Astrocyte (in vitro differentiated cells and primary cell): ENCODE measurements at regions not wholly inside any gene's neighbourhood (a gene's known extent, or its start where the extent isn't known, plus 50 kb on each side); places are given as distances from the start of the nearest gene placed in this dataset.
A peak's percentile ranks its signal among the peaks of the same experiment; 100 is the strongest.

Source experiments
- DNase-seq: peaks from one replicate; pipeline ENCODE4 v3.0.0-alpha.2; 2010; ENCODE audit warnings: low read depth
- FAIRE-seq: peaks from 2 replicates; lab custom pipeline; 2011; peaks lifted over from hg19 to GRCh38; lab: Jason Lieb, UNC
- H2AFZ ChIP-seq: 2 replicates; pipeline ENCODE4 v1.6.0; 2012; ENCODE audit warnings: low read depth, low read length, inconsistent platforms
- H3K27ac ChIP-seq: 2 replicates; pipeline ENCODE4 v1.5.1; 2011; ENCODE audit warnings: low read depth, low read length, inconsistent platforms
- H3K27me3 ChIP-seq: 2 replicates; pipeline ENCODE4 v1.6.0; 2011; ENCODE audit warnings: low read length, inconsistent platforms; ENCODE audit not compliant: insufficient read depth
- H3K36me3 ChIP-seq: 2 replicates; pipeline ENCODE4 v1.5.1; 2011; ENCODE audit warnings: low read length, inconsistent platforms; ENCODE audit not compliant: insufficient read depth
- H3K4me1 ChIP-seq: 2 replicates; pipeline ENCODE4 v1.5.1; 2011; ENCODE audit warnings: low read length, inconsistent platforms; ENCODE audit not compliant: insufficient read depth
- H3K4me2 ChIP-seq: 2 replicates; pipeline ENCODE4 v1.6.0; 2012; ENCODE audit warnings: low read length, inconsistent platforms
- H3K4me3 ChIP-seq: 2 replicates; pipeline ENCODE4 v1.5.1; 2011; ENCODE audit warnings: low read depth, mild to moderate bottlenecking, low read length, inconsistent platforms; ENCODE audit not compliant: insufficient read depth
- H3K79me2 ChIP-seq: 2 replicates; pipeline ENCODE4 v1.6.0; 2012; ENCODE audit warnings: mild to moderate bottlenecking, low read length, inconsistent platforms; ENCODE audit not compliant: insufficient read depth
- H3K9ac ChIP-seq: 2 replicates; pipeline ENCODE4 v1.6.0; 2012; ENCODE audit warnings: mild to moderate bottlenecking, low read length, inconsistent platforms
- H3K9me3 ChIP-seq: 2 replicates; pipeline ENCODE4 v1.5.1; 2012; ENCODE audit warnings: low read depth, mild to moderate bottlenecking, low read length, inconsistent platforms; ENCODE audit not compliant: insufficient read depth
- H4K20me1 ChIP-seq: 2 replicates; pipeline ENCODE4 v1.6.0; 2012; ENCODE audit warnings: low read length, inconsistent platforms; ENCODE audit not compliant: insufficient read depth
- H3K27ac Mint-ChIP-seq: one replicate; pipeline ENCODE4 v1.8.0; 2021; ENCODE audit warnings: mild to moderate bottlenecking, mixed read lengths; ENCODE audit not compliant: unreplicated experiment
- H3K27me3 Mint-ChIP-seq: one replicate; pipeline ENCODE4 v1.8.0; 2021; ENCODE audit warnings: low read depth, mixed read lengths; ENCODE audit not compliant: unreplicated experiment
- H3K36me3 Mint-ChIP-seq: one replicate; pipeline ENCODE4 v1.8.0; 2021; ENCODE audit warnings: low read depth, mixed read lengths; ENCODE audit not compliant: unreplicated experiment
- H3K4me1 Mint-ChIP-seq: one replicate; pipeline ENCODE4 v1.8.0; 2021; ENCODE audit warnings: low read depth, mixed read lengths; ENCODE audit not compliant: unreplicated experiment
- H3K4me3 Mint-ChIP-seq: one replicate; pipeline ENCODE4 v1.8.0; 2021; ENCODE audit warnings: mild to moderate bottlenecking, moderate library complexity, mixed read lengths; ENCODE audit not compliant: unreplicated experiment
- H3K9me3 Mint-ChIP-seq: one replicate; pipeline ENCODE4 v1.8.0; 2021; ENCODE audit warnings: mild to moderate bottlenecking, mixed read lengths; ENCODE audit not compliant: unreplicated experiment
- CTCF ChIP-seq: IDR thresholded peaks from 2 replicates; pipeline ENCODE4 v1.5.1; 2011; ENCODE audit warnings: low read depth, mild to moderate bottlenecking, inconsistent platforms, low read length, moderate library complexity; ENCODE audit not compliant: insufficient read depth
- EZH2 ChIP-seq: IDR thresholded peaks from 2 replicates; pipeline ENCODE4 v1.6.1; 2012; ENCODE audit warnings: mild to moderate bottlenecking, low read length, inconsistent platforms; ENCODE audit not compliant: insufficient read depth

GRCh38 chr2:3959372-3959771 lies 256.0 kb downstream of the DCDC2C start:
- Histone ChIP-seq H4K20me1 (no peaks in the 10 kb centered on the region), H3K4me1 (no peaks in the 10 kb centered on the region), H3K9ac (no peak overlapping the region), H3K27ac (no peak overlapping the region), H3K4me2 (no peak overlapping the region), H2AFZ (no peak overlapping the region), H3K9me3 (no peaks in the 10 kb centered on the region), H3K79me2 (no peaks in the 10 kb centered on the region), H3K36me3 (no peaks in the 10 kb centered on the region), H3K27me3 (no peaks in the 10 kb centered on the region), H3K4me3 (no peak overlapping the region)
- no peaks in the 10 kb centered on the region for H3K27me3 Mint-ChIP-seq
- no peak overlapping the region for H3K27ac Mint-ChIP-seq
- H3K36me3 Mint-ChIP-seq: no peaks in the 10 kb centered on the region
- peaks cover 2% of the 10 kb centered on the region for H3K9me3 Mint-ChIP-seq
- TF ChIP-seq EZH2: no peak
- TF ChIP-seq CTCF: peak; percentile 81
- FAIRE-seq (peak; percentile 20), DNase-seq (no peak)
- no peak overlapping the region for H3K4me3 Mint-ChIP-seq
- H3K4me1 Mint-ChIP-seq: no peaks in the 10 kb centered on the region

DNA sequence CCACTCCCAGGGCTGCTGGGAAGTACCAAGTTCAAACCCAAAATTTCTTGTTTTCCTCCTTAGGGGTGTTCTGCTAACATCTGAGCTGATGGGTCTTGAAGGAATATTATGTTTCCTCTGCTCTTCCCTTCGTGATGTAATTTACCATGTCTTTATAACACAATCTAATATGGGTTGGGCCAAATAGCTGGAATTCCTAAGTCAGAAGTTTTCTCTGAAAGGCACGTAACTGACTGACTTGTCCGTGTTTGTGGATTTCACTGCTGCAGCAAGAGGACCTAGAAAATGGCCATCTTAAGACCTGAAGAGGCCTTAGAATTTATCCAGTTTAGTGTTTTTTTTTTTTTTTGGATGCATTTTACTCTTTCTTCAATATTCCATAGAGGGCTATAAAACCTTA lies 256.7 kb downstream of the DCDC2C start:
- Histone ChIP-seq H3K4me3 (no peak overlapping the region), H3K4me1 (no peaks in the 10 kb centered on the region), H3K79me2 (no peaks in the 10 kb centered on the region), H3K9me3 (no peaks in the 10 kb centered on the region), H3K27me3 (no peaks in the 10 kb centered on the region), H3K27ac (no peak overlapping the region), H3K9ac (no peak overlapping the region), H2AFZ (no peak overlapping the region), H3K36me3 (no peaks in the 10 kb centered on the region), H4K20me1 (no peaks in the 10 kb centered on the region), H3K4me2 (no peak overlapping the region)
- no peak for FAIRE-seq
- no peak overlapping the region for H3K4me3 Mint-ChIP-seq
- TF ChIP-seq CTCF: no peak
- TF ChIP-seq EZH2: no peak
- H3K9me3 Mint-ChIP-seq: peaks cover 2% of the 10 kb centered on the region
- H3K27me3 Mint-ChIP-seq: no peaks in the 10 kb centered on the region
- no peak for DNase-seq
- no peak overlapping the region for H3K27ac Mint-ChIP-seq
- H3K36me3 Mint-ChIP-seq: no peaks in the 10 kb centered on the region
- H3K4me1 Mint-ChIP-seq: no peaks in the 10 kb centered on the region

GRCh38 chr2:3962719-3963118 lies 259.3 kb downstream of the DCDC2C start:
- Histone ChIP-seq H3K9ac (no peak overlapping the region), H3K4me1 (no peaks in the 10 kb centered on the region), H3K4me2 (no peak overlapping the region), H3K79me2 (no peaks in the 10 kb centered on the region), H3K9me3 (peaks cover 5% of the 10 kb centered on the region), H3K36me3 (no peaks in the 10 kb centered on the region), H3K27me3 (no peaks in the 10 kb centered on the region), H3K27ac (no peak overlapping the region), H4K20me1 (no peaks in the 10 kb centered on the region), H2AFZ (no peak overlapping the region), H3K4me3 (no peak overlapping the region)
- TF ChIP-seq CTCF: no peak
- no peak for TF ChIP-seq EZH2
- Mint-ChIP-seq H3K4me1 (no peaks in the 10 kb centered on the region), H3K27ac (no peak overlapping the region), H3K9me3 (peaks cover 3% of the 10 kb centered on the region), H3K36me3 (no peaks in the 10 kb centered on the region), H3K4me3 (no peak overlapping the region), H3K27me3 (no peaks in the 10 kb centered on the region)
- DNase-seq: no peak
- no peak for FAIRE-seq
